ENCODE measurements at regions not wholly inside any gene's neighbourhood (a gene's known extent, or its start where the extent isn't known, plus 50 kb on each side); places are given as distances from the start of the nearest gene placed in this dataset.

DNA sequence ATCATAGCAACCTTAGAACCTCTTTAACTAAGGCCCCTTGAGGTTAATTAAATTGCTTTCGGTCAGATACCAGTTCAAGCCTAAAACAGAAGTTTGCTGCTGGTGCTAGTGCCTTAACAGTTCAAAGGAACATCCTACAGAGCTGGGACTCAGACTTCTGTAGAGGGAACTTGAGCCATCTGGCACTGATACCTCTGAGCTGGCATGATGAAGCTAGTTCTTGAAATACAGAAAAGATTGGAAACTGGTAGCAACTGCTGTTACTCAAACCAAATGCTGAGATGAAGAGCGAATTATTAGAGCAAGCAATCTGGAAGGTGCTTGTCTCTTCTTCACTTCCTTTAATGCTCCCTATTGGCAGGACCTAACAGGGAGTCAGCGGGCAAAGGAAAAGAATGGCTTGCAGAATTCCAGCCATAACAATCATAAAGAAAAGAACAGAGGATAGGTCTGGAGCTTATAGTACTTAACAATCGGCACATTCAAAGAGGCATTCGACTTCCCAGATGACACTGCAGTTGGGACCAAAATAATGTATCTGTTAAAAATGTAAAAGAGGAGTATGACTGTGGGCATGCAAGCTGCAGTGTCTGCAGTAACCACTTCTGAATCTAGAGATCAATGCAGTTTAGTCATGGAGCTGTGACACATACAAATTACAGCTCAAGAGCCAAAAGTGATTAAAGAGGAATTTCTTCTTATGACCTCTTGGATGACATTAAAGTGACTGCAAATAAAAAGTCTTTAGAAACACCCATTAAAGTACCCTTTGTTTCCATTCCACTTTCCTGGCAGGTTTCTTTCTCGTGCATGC is 298.9 kb downstream of the PDGFC start:
- TF ChIP-seq POLR2AphosphoS5 (IDR thresholded peaks at IDR 0.05; ENCODE audit: borderline replicate concordance, low read depth, low read length) = no peak
- no peak for TF ChIP-seq EZH2 (IDR thresholded peaks at IDR 0.05)
